GM21447 (cell line): ENCODE measurements at regions not wholly inside any gene's neighbourhood (a gene's known extent, or its start where the extent isn't known, plus 50 kb on each side); places are given as distances from the start of the nearest gene placed in this dataset.

Experiments
- ATAC-seq: cut with Tn5 transposase; IDR thresholded peaks from one replicate; pipeline ENCODE4 v1.9.1; 2021; ENCODE audit not compliant: unreplicated experiment

GRCh38 chr2:129741623-129742022, 237.8 kb upstream of the RAB6C start:
- no peak for ATAC-seq

- ATAC-seq: no peak
These were observed 236.9 kb upstream of the RAB6C start for GRCh38 chr2:129742415-129743180.

- ATAC-seq: no peak
These were observed 235.3 kb upstream of the RAB6C start for GRCh38 chr2:129744141-129744540.

- ATAC-seq: no peak
These were observed 234.8 kb upstream of the RAB6C start for GRCh38 chr2:129744649-129745048.

GRCh38 chr2:129747500-129748125, 231.9 kb upstream of the RAB6C start:
- ATAC-seq: no peak

- ATAC-seq: no peak
These were observed 231.2 kb upstream of the RAB6C start for GRCh38 chr2:129748250-129748649.

GRCh38 chr2:129748653-129749052, 230.8 kb upstream of the RAB6C start:
- ATAC-seq: no peak

- no peak for ATAC-seq
These were observed 228.1 kb upstream of the RAB6C start for GRCh38 chr2:129751409-129751808.

- ATAC-seq: no peak
These were observed 227.3 kb upstream of the RAB6C start for GRCh38 chr2:129752176-129752575.

- no peak for ATAC-seq
These were observed 226.8 kb upstream of the RAB6C start for GRCh38 chr2:129752686-129753085.

- ATAC-seq: no peak
These were observed 226.2 kb upstream of the RAB6C start for GRCh38 chr2:129753261-129753660.

GRCh38 chr2:129754421-129754820, 225.0 kb upstream of the RAB6C start:
- ATAC-seq: no peak

- ATAC-seq: no peak
These were observed 224.6 kb upstream of the RAB6C start for GRCh38 chr2:129754831-129755230.

GRCh38 chr2:129755786-129756185, 223.7 kb upstream of the RAB6C start:
- no peak for ATAC-seq

- ATAC-seq: no peak
These were observed 223.2 kb upstream of the RAB6C start for GRCh38 chr2:129756276-129756675.

- no peak for ATAC-seq
These were observed 222.0 kb upstream of the RAB6C start for GRCh38 chr2:129757366-129757914.

- no peak for ATAC-seq
These were observed 221.3 kb upstream of the RAB6C start for GRCh38 chr2:129757915-129758783.

- ATAC-seq: no peak
These were observed 220.5 kb upstream of the RAB6C start for GRCh38 chr2:129758784-129759471.

GRCh38 chr2:129759472-129760010, 219.9 kb upstream of the RAB6C start:
- ATAC-seq: no peak

- no peak for ATAC-seq
These were observed 218.8 kb upstream of the RAB6C start for GRCh38 chr2:129760669-129761068.
